Endothelial cell of umbilical vein (primary cell): ENCODE measurements at regions not wholly inside any gene's neighbourhood (a gene's known extent, or its start where the extent isn't known, plus 50 kb on each side); places are given as distances from the start of the nearest gene placed in this dataset.

Experiments used
- CTCF ChIP-seq, 2 donors: IDR thresholded peaks; 1 replicate in 1 of 2; 2 replicates in 1 of 2; pipeline ENCODE4 v1.5.1; 2011; ENCODE audit warnings: low read length in 2 of 2, mild to moderate bottlenecking in 2 of 2, moderate library complexity in 2 of 2, control low read depth in 1 of 2, inconsistent platforms in 1 of 2, low read depth in 1 of 2; ENCODE audit not compliant: insufficient read depth in 1 of 2; ENCODE audit errors: extremely low read depth in 1 of 2
- JUN ChIP-seq: IDR thresholded peaks from 2 replicates; pipeline ENCODE4 v1.6.1; 2011; ENCODE audit warnings: borderline replicate concordance, low read depth; ENCODE audit not compliant: insufficient read length, insufficient read depth
- MAX ChIP-seq: IDR thresholded peaks from 2 replicates; pipeline ENCODE4 v1.6.1; 2011; ENCODE audit not compliant: insufficient read depth, insufficient read length

DNA sequence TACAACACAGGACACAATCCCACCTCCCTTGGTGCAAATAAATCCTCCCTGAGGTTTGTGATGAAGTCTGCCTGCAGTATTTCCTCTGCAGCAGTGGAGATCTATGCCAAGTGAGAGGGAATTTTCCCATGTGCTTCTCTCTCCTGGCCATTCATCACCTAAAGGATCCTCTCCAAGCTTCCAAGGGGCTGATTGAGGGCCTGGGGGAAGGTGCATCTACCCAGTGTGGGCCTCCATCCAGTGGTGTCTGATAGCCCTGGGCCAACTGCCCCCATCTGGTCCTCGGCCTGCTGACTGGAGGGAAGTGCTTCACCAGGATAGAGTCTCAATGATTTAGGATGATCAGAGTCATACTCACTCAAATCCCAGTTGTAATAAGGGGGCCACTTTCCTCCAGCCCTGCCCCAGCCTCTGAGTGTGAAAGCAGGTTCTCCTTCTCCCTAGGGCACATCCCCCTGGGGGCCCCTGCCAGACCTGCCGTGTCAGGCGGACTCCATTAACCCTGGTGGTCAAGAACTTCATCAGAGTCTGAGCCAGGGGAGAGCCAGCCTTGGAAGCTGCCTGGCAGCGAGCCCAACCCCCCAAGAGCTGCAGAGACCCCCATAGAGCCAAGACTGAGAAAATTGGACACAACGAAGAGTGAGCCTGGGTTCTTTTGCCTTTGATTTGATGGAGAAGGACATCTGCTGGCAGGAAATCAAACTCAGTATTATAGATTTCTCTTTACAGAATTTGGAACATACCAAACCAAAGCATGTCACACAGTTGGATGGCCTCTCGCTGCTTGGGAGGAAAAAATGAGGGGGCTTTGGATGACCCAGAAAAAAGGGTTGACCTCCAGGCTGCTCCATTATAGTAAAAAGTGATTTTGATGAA lies 509.6 kb downstream of the CMPK2 start:
- no peak for TF ChIP-seq JUN
- no peak for TF ChIP-seq MAX
- no peak for TF ChIP-seq CTCF (IDR thresholded peaks at IDR 0.05; ENCODE audit: extremely low read depth in 1 of 2, insufficient read depth in 1 of 2, low read depth in 1 of 2, low read length in 2 of 2)
